GM21360 (cell line): ENCODE measurements at regions not wholly inside any gene's neighbourhood (a gene's known extent, or its start where the extent isn't known, plus 50 kb on each side); places are given as distances from the start of the nearest gene placed in this dataset.

ENCODE experiments used
- ATAC-seq: cut with Tn5 transposase; IDR thresholded peaks from one replicate; pipeline ENCODE4 v1.9.1; 2021; ENCODE audit warnings: mild to moderate bottlenecking, moderate library complexity; ENCODE audit not compliant: unreplicated experiment

GRCh38 chr4:156596706-156597329 lies 374.8 kb downstream of the PDGFC start:
- ATAC-seq: no peak

GRCh38 chr4:156596026-156596425 lies 375.6 kb downstream of the PDGFC start:
- no peak for ATAC-seq

DNA sequence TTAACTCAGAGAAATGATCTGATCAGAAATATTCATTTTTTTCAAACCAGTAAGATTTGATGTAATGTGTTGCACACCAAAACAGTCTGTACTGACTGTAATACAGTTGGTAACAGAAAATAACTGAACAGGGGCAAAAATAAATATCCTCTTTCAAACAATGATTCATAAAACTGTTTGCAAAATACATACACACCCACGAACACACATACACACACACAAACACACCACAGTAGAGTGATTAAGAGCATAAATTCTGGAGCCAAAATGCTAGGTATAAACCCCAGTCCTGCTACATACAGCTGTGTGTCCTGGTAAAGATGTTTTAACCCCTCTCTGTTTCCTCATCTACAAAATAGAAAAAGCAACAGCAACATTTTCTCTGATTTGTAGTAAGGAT lies 376.6 kb downstream of the PDGFC start:
- no peak for ATAC-seq

- ATAC-seq: no peak
Observed at GRCh38 chr4:156594624-156595023, 377.0 kb downstream of the PDGFC start.

GRCh38 chr4:156593464-156593863 lies 378.1 kb downstream of the PDGFC start:
- no peak for ATAC-seq

DNA sequence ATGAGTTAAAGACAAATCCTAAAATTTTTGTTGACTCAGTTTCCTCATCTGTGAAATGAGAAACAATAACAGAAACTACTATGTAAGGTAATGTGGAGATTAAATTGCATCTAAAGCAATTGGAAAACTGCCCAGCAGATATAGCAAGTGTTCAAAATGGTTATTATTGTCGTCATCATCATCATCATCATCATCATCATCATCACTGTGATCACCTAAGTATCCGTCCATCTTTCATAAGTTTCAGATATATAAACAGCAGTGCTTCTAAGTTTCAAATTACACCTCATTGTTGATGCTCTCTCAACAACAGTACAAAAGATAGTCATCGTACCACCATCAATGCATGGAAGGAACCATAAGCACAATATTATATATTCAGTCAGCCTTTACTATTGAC lies 379.9 kb downstream of the PDGFC start:
- no peak for ATAC-seq

- ATAC-seq: no peak
Observed at GRCh38 chr4:156584100-156584499, 387.5 kb downstream of the PDGFC start.

GRCh38 chr4:156583265-156583664 lies 388.3 kb downstream of the PDGFC start:
- no peak for ATAC-seq

DNA sequence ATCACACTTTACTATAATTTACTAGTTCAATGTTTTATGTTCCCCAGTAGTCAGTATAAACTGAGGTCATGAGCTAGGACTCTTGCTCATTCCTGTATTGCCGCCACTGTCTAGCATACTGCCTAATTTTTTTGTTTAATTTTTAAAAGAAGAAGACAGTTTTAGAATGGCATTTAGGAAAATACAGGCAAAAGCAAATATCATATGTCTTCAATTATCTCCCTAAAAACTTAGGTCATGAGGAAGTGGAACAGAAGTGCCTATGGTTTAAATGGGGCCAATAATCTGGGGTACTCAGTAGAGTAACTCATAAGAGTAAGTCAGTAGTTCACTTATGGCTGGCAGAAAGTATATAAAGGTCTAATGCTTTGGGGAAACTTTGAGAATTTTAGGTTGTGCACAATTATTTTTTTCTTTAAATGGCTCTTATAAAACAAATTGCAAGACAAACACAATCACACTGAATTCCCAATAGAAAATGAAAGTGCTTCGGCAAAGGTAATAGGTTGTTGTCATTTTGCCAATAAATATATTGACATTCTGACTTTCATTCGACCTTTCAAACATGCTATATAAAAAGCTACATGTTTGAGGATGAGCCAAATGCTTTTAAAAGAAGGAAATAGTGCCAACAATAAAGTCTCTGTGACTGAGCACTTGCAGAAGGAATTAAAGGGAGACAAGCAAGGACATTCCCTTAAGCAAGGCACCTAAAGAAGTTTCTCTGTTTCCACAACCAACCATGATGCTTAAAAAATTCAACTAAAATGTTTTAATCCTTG lies 390.1 kb downstream of the PDGFC start:
- no peak for ATAC-seq

DNA sequence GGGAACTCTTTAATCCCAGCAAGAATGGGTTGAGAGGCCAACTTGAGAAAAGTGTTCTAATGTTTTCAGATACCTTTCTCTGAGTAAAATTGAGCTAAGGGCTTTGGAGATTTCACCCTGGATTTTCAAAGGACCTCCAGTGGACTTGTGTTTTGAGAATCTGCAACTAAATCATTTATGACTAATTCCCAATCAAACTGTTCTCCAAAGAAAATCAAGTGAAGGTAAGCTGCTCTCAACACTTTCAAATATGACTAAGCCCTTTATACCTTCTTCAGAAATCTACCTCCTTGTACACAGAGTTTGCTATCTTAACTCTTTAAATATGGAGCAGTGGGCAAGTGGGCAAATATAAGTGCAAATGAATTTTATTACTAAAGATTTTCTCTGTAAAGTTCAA lies 392.9 kb downstream of the PDGFC start:
- ATAC-seq: no peak

GRCh38 chr4:156578005-156578404 lies 393.6 kb downstream of the PDGFC start:
- no peak for ATAC-seq

DNA sequence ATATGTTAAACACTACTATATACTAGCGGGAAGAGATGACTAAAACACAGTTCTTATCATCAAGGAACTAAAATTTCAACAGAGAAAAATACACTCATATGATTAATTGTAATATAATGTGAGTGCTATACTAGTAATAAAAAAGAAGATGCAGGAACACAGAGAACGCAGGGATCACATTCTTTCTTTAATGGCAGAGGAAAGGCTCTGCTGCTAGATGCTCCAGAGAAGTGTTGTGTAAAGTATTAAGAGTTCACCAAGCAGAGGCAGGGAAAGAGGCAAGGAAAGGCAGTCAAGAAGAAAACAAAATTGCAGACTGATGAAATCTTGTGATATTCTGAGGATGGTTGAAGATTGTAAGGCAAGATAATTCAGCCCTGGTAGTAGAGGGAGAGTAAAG lies 394.7 kb downstream of the PDGFC start:
- ATAC-seq: no peak

DNA sequence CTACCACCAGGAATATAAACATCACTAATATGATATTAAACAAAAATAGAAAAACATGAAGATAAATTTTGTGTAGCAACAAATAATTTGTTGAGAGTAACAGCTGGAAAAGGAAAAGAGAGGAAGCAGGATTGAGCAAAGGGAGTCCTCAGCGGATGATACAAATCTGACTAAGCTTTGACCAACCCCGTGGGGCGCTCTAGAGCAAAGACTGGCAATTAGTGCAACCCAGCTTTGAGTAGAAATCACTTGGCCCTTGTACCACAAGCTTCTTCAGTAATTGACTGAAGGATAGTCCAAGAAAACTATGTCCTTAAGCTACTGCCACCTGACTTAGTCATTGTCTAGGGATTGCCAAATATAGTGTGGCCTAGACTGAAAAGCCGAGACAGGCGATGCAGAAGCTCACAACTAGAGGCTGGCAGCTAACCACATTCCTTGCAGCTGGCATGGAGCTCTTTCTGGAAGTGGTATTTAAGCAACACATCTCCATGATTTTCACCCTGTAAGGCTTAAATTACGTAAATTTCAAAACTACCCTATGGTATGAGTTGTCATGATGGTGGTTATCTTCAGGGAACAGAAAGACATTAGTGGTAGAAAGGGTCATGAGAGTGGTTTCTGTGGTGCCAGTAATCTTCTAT lies 396.0 kb downstream of the PDGFC start:
- no peak for ATAC-seq

- ATAC-seq: no peak
Observed at GRCh38 chr4:156571146-156571545, 400.5 kb downstream of the PDGFC start.

GRCh38 chr4:156569535-156569934 lies 402.1 kb downstream of the PDGFC start:
- ATAC-seq: no peak

- no peak for ATAC-seq
Observed at GRCh38 chr4:156568484-156568883, 403.1 kb downstream of the PDGFC start.

DNA sequence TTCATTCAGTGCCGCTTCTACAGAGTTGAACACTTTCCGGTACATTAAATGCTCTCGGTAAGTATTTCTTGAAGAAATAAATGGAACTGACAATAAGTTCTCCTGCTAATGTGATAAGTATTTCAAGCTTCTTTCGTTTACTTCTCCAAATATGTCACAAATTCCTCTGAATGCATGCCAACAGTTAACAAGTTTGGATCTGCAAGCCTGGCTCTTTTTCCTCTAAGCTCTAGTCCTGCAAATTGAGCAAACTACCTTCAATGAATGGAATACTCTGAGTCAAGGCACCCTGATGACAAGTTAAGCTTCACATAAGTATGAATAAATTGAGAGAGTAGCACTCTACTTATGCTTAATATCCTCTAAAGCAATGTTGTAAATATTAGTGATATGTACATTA lies 403.6 kb downstream of the PDGFC start:
- ATAC-seq: no peak

DNA sequence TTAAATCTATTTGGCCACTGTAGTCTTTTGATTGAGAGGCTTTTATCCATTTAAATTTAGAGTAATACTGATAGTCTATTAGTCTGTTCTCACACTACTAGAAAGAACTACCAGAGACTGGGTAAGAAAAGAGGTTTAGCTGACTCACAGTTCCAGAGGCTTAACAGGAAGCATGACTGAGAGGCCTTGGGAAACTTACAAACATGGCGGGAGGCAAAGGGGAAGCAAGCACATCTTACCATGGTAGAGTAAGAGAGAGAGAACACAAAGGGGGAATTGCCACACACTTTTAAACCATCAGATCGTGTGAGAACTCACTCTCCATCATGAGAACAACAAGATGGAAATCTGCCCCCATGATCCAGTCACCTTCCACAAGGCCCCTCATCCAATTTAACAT lies 410.9 kb downstream of the PDGFC start:
- ATAC-seq: no peak

DNA sequence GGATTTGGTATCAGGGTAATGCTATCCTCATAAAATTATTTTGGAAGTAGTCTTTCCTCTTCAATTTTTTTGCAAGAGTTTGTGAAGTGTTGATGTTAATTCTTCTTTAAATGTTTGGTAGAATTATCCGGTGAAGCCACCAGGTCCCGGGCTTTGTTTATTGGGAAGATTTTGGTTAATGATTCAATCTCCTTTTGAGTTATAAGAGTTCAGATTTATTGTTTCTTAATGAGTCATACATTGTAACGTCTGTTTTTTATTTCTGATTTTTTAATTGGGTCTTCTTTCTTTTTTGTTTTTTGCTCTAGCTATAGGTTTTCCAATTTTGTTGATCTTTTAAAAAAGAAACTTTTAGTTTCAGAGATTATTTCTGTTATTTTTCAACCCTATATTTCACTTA lies 412.3 kb downstream of the PDGFC start:
- no peak for ATAC-seq

- ATAC-seq: no peak
Observed at GRCh38 chr4:156558373-156559025, 413.1 kb downstream of the PDGFC start.

GRCh38 chr4:156557920-156558319 lies 413.7 kb downstream of the PDGFC start:
- ATAC-seq: no peak

DNA sequence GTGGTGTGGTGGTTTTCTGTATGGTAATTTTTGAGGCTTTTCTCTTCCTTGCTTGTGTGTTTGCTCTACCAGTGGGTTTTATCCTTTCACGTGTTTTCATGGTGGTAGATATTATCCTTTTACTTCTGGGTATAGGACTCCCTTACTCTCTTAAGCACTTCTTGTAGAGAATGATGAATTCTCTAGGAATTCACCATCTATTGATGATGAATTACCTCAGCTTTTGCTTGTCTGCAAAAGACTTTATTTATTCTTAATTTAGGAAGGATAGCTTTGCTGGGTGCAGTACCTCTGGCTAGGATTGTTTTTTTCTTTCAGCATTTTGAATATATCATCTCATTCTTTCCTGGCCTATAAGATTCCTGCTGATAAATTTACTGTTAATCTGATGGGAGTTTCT lies 415.3 kb downstream of the PDGFC start:
- no peak for ATAC-seq
